ENCODE measurements at regions not wholly inside any gene's neighbourhood (a gene's known extent, or its start where the extent isn't known, plus 50 kb on each side); places are given as distances from the start of the nearest gene placed in this dataset.

DNA sequence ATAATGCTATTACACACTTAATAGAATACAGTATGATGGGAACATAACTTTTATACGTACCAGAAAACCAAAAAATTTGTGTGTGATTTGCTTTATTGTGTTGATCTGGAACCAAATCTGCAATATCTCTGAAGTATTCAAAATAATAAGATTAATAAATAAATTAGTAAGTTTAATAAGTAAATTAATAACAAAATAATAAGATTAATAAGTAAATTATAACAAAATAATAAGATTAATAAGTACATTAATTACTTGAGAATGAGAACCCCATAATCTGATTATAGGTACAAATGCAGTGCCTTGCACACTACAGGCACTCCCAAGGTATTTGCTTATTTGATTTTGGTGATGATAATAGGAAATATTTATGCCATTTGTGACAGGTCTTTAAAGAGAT is 267.4 kb downstream of the ZNF326 start:
- H3K9me3 ChIP-seq (ENCODE audit: insufficient read depth, low read depth, low read length) = peaks cover 3% of the 10 kb centered on the region
- TF ChIP-seq CTCF (IDR thresholded peaks at IDR 0.05; ENCODE audit: insufficient read depth, low read depth, low read length) (no peak), EZH2 (IDR thresholded peaks at IDR 0.05; ENCODE audit: insufficient read depth, low read length) (no peak)
- no peaks in the 10 kb centered on the region for H3K27me3 ChIP-seq (ENCODE audit: insufficient read depth, low read length)
- Mint-ChIP-seq H3K27me3 (ENCODE audit: low read depth, unreplicated experiment) (no peaks in the 10 kb centered on the region), H3K9me3 (ENCODE audit: unreplicated experiment) (no peaks in the 10 kb centered on the region), H3K4me3 (ENCODE audit: unreplicated experiment) (no peak overlapping the region), H3K4me1 (ENCODE audit: low read depth, unreplicated experiment) (peaks cover 3% of the 10 kb centered on the region), H3K27ac (ENCODE audit: unreplicated experiment) (no peak overlapping the region), H3K36me3 (ENCODE audit: low read depth, unreplicated experiment) (no peaks in the 10 kb centered on the region)
- no peaks in the 10 kb centered on the region for H3K36me3 ChIP-seq (ENCODE audit: insufficient read depth, low read length)
- H3K79me2 ChIP-seq (ENCODE audit: insufficient read depth, low read length) = no peaks in the 10 kb centered on the region
- no peak overlapping the region for H3K9ac ChIP-seq (ENCODE audit: low read length)
- DNase-seq (ENCODE audit: low read depth) = no peak
- no peak overlapping the region for H3K27ac ChIP-seq (ENCODE audit: low read depth, low read length)
- H4K20me1 ChIP-seq (ENCODE audit: insufficient read depth, low read length) = no peaks in the 10 kb centered on the region
- H3K4me3 ChIP-seq (ENCODE audit: insufficient read depth, low read depth, low read length) = no peak overlapping the region
- no peak overlapping the region for H3K4me2 ChIP-seq (ENCODE audit: low read length)
- no peak overlapping the region for H2AFZ ChIP-seq (ENCODE audit: low read depth, low read length)
- H3K4me1 ChIP-seq (ENCODE audit: insufficient read depth, low read length) = no peaks in the 10 kb centered on the region
- FAIRE-seq = no peak

DNA sequence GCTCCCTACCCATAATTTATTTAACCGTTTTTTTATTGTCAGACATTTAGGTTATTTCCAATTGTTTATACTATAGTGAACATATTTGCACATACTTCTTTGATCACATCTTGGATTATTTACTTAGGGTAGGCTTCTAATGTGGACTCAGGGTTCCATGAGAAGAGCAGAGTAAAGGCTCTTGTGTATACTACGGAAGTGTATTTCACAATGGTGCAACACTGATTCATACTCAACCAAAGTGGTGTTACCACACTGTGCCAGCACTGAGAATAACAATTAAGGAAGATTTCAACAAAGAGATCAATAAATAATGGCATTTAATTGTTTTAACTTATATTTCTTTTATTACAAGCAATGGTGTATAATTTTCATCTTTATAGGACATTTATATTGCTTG is 251.2 kb downstream of the ZNF326 start:
- Histone ChIP-seq H3K79me2 (ENCODE audit: insufficient read depth, low read length) (no peaks in the 10 kb centered on the region), H2AFZ (ENCODE audit: low read depth, low read length) (no peak overlapping the region), H3K36me3 (ENCODE audit: insufficient read depth, low read length) (no peaks in the 10 kb centered on the region), H3K9ac (ENCODE audit: low read length) (no peak overlapping the region), H3K4me1 (ENCODE audit: insufficient read depth, low read length) (no peaks in the 10 kb centered on the region), H3K27ac (ENCODE audit: low read depth, low read length) (no peak overlapping the region), H3K9me3 (ENCODE audit: insufficient read depth, low read depth, low read length) (no peaks in the 10 kb centered on the region), H3K27me3 (ENCODE audit: insufficient read depth, low read length) (no peaks in the 10 kb centered on the region), H3K4me2 (ENCODE audit: low read length) (no peak overlapping the region), H4K20me1 (ENCODE audit: insufficient read depth, low read length) (no peaks in the 10 kb centered on the region), H3K4me3 (ENCODE audit: insufficient read depth, low read depth, low read length) (no peak overlapping the region)
- DNase-seq (ENCODE audit: low read depth) = no peak
- no peaks in the 10 kb centered on the region for H3K36me3 Mint-ChIP-seq (ENCODE audit: low read depth, unreplicated experiment)
- no peak for FAIRE-seq
- peaks cover 4% of the 10 kb centered on the region for H3K27me3 Mint-ChIP-seq (ENCODE audit: low read depth, unreplicated experiment)
- TF ChIP-seq CTCF (IDR thresholded peaks at IDR 0.05; ENCODE audit: insufficient read depth, low read depth, low read length) = no peak
- TF ChIP-seq EZH2 (IDR thresholded peaks at IDR 0.05; ENCODE audit: insufficient read depth, low read length) = no peak
- H3K9me3 Mint-ChIP-seq (ENCODE audit: unreplicated experiment) = peaks cover 5% of the 10 kb centered on the region
- no peak overlapping the region for H3K27ac Mint-ChIP-seq (ENCODE audit: unreplicated experiment)
- no peaks in the 10 kb centered on the region for H3K4me1 Mint-ChIP-seq (ENCODE audit: low read depth, unreplicated experiment)
- H3K4me3 Mint-ChIP-seq (ENCODE audit: unreplicated experiment) = no peak overlapping the region

GRCh38 chr1:90236493-90236892 is 241.6 kb downstream of the ZNF326 start:
- no peak overlapping the region for H3K4me3 Mint-ChIP-seq (ENCODE audit: unreplicated experiment)

More at GRCh38 chr1:90236493-90236892, 241.6 kb downstream of the ZNF326 start:
- Histone ChIP-seq H3K4me3 (ENCODE audit: insufficient read depth, low read depth, low read length) (no peak overlapping the region), H3K27ac (ENCODE audit: low read depth, low read length) (no peak overlapping the region), H3K79me2 (ENCODE audit: insufficient read depth, low read length) (no peaks in the 10 kb centered on the region), H3K4me2 (ENCODE audit: low read length) (no peak overlapping the region), H3K4me1 (ENCODE audit: insufficient read depth, low read length) (no peaks in the 10 kb centered on the region), H2AFZ (ENCODE audit: low read depth, low read length) (no peak overlapping the region), H3K36me3 (ENCODE audit: insufficient read depth, low read length) (no peaks in the 10 kb centered on the region), H3K27me3 (ENCODE audit: insufficient read depth, low read length) (no peaks in the 10 kb centered on the region), H3K9me3 (ENCODE audit: insufficient read depth, low read depth, low read length) (peaks cover 3% of the 10 kb centered on the region), H3K9ac (ENCODE audit: low read length) (no peak overlapping the region), H4K20me1 (ENCODE audit: insufficient read depth, low read length) (no peaks in the 10 kb centered on the region)
- H3K27ac Mint-ChIP-seq (ENCODE audit: unreplicated experiment) = no peak overlapping the region
- no peak for TF ChIP-seq CTCF (IDR thresholded peaks at IDR 0.05; ENCODE audit: insufficient read depth, low read depth, low read length)
- no peak for TF ChIP-seq EZH2 (IDR thresholded peaks at IDR 0.05; ENCODE audit: insufficient read depth, low read length)
- DNase-seq (ENCODE audit: low read depth) (no peak), FAIRE-seq (no peak)
- H3K36me3 Mint-ChIP-seq (ENCODE audit: low read depth, unreplicated experiment) = no peaks in the 10 kb centered on the region
- H3K27me3 Mint-ChIP-seq (ENCODE audit: low read depth, unreplicated experiment) = no peaks in the 10 kb centered on the region
- no peaks in the 10 kb centered on the region for H3K4me1 Mint-ChIP-seq (ENCODE audit: low read depth, unreplicated experiment)
- H3K9me3 Mint-ChIP-seq (ENCODE audit: unreplicated experiment) = no peaks in the 10 kb centered on the region
